Thyroid gland (tissue), 4 donors: ENCODE measurements at regions not wholly inside any gene's neighbourhood (a gene's known extent, or its start where the extent isn't known, plus 50 kb on each side); places are given as distances from the start of the nearest gene placed in this dataset.

Experiments used
- DNase-seq, 2 donors: peaks; one replicate each; pipeline ENCODE4 v3.0.0-alpha.2; 2019
- H3K27ac ChIP-seq, 3 donors: fragments of 200-600 bp; sonication (generic); 1 replicate in 2 of 3; 2 replicates in 1 of 3; pipeline ENCODE4 v1.5.1; 2016 to 2019; ENCODE audit warnings: mild to moderate bottlenecking in 1 of 3, moderate library complexity in 1 of 3
- H3K27me3 ChIP-seq: fragments of 200-600 bp; sonication (generic); one replicate; pipeline ENCODE4 v1.5.1; 2019
- H3K36me3 ChIP-seq, 2 donors: fragments of 200-600 bp; sonication (generic); one replicate each; pipeline ENCODE4 v1.5.1; 2016 to 2019
- H3K4me1 ChIP-seq, 2 donors: fragments of 200-600 bp; sonication (generic); one replicate each; pipeline ENCODE4 v1.5.1; 2017 to 2019
- H3K4me3 ChIP-seq, 3 donors: fragments of 200-600 bp; sonication (generic); replicated peaks in 1 of 3; 1 replicate in 2 of 3; 2 replicates in 1 of 3; pipeline ENCODE4 v1.5.1; 2016; ENCODE audit warnings: mild to moderate bottlenecking in 1 of 3
- H3K9me3 ChIP-seq: fragments of 200-600 bp; sonication (generic); one replicate; pipeline ENCODE4 v1.5.1; 2017
- CTCF ChIP-seq, 6 experiments: fragments of 200-600 bp in 3 of 6; fragments of 450-650 bp in 3 of 6; sonication (generic) in 3 of 6; IDR thresholded peaks; one replicate each; pipeline ENCODE4 v1.5.1; 2016 to 2019; ENCODE audit warnings: antibody characterized with exemption in 6 of 6, mild to moderate bottlenecking in 2 of 6, inconsistent platforms in 1 of 6, moderate library complexity in 1 of 6
- POLR2A ChIP-seq, 2 donors: fragments of 450-650 bp; IDR thresholded peaks; one replicate each; pipeline ENCODE4 v1.6.1; 2017; ENCODE audit warnings: antibody characterized with exemption in 2 of 2, mild to moderate bottlenecking in 2 of 2, moderate library complexity in 1 of 2
- WGBS, 2 donors: methylation state at CpG; one replicate each; pipeline ENCODE4 v1.1.5; 2017; 5-methylcytosine and 5-hydroxymethylcytosine counted together
- intact Hi-C: fragments of 100-400 bp; cut with DNase I; formaldehyde crosslinking; loops from one replicate; pipeline ENCODE4 v1.15.1; 2023

GRCh38 chr7:118055647-118056046, 128.3 kb upstream of the LSM8 start:
- Histone ChIP-seq H3K9me3 (no peaks in the 10 kb centered on the region), H3K27ac (no peak overlapping the region), H3K4me3 (no peak overlapping the region), H3K27me3 (no peaks in the 10 kb centered on the region), H3K36me3 (no peaks in the 10 kb centered on the region), H3K4me1 (no peaks in the 10 kb centered on the region)
- 81 to 94% methylated on average over 3 of the region's 3 CpGs for WGBS, 2 donors
- intact Hi-C loops, result no loop called here
- TF ChIP-seq POLR2A (IDR thresholded peaks at IDR 0.05) (no peak), CTCF (IDR thresholded peaks at IDR 0.05) (no peak)
- DNase-seq, result no peak

- intact Hi-C loops, result no loop called here
- Histone ChIP-seq H3K4me1 (no peaks in the 10 kb centered on the region), H3K27me3 (no peaks in the 10 kb centered on the region), H3K36me3 (no peaks in the 10 kb centered on the region), H3K9me3 (no peaks in the 10 kb centered on the region), H3K4me3 (no peak overlapping the region), H3K27ac (no peak overlapping the region)
- TF ChIP-seq POLR2A (IDR thresholded peaks at IDR 0.05), result no peak
- no peak for TF ChIP-seq CTCF (IDR thresholded peaks at IDR 0.05)
- 94% methylated on average over 5 of the region's 5 CpGs for WGBS, 2 donors
- no peak for DNase-seq
Measured at GRCh38 chr7:118057404-118057803, 126.6 kb upstream of the LSM8 start.

- TF ChIP-seq POLR2A (IDR thresholded peaks at IDR 0.05) (no peak), CTCF (IDR thresholded peaks at IDR 0.05) (no peak)
- Histone ChIP-seq H3K36me3 (no peaks in the 10 kb centered on the region), H3K4me3 (no peak overlapping the region), H3K27ac (no peak overlapping the region), H3K9me3 (no peaks in the 10 kb centered on the region), H3K4me1 (no peaks in the 10 kb centered on the region), H3K27me3 (no peaks in the 10 kb centered on the region)
- intact Hi-C loops, result no loop called here
- 72 to 84% methylated on average over 2 of the region's 2 CpGs for WGBS, 2 donors
- DNase-seq, result no peak
Measured at GRCh38 chr7:118059209-118059608, 124.8 kb upstream of the LSM8 start.

GRCh38 chr7:118060692-118061091, 123.3 kb upstream of the LSM8 start:
- no peaks in the 10 kb centered on the region for H3K27me3 ChIP-seq
- intact Hi-C loops, result no loop called here
- no peaks in the 10 kb centered on the region for H3K36me3 ChIP-seq
- TF ChIP-seq POLR2A (IDR thresholded peaks at IDR 0.05) (no peak), CTCF (IDR thresholded peaks at IDR 0.05) (no peak)
- H3K9me3 ChIP-seq, result no peaks in the 10 kb centered on the region
- no peak overlapping the region for H3K4me3 ChIP-seq
- H3K27ac ChIP-seq, result no peak overlapping the region
- WGBS, 2 donors, result 53 to 61% methylated on average over 1 of the region's 1 CpG
- no peaks in the 10 kb centered on the region for H3K4me1 ChIP-seq
- DNase-seq, result no peak

GRCh38 chr7:118061386-118061785, 122.6 kb upstream of the LSM8 start:
- H3K4me3 ChIP-seq, result no peak overlapping the region
- H3K36me3 ChIP-seq, result no peaks in the 10 kb centered on the region
- no peak overlapping the region for H3K27ac ChIP-seq
- no peaks in the 10 kb centered on the region for H3K27me3 ChIP-seq
- no peaks in the 10 kb centered on the region for H3K9me3 ChIP-seq
- no peak for DNase-seq
- 79 to 80% methylated on average over 6 of the region's 6 CpGs for whole genome bisulfite sequencing, 2 donors
- intact Hi-C loops, result no loop called here
- no peaks in the 10 kb centered on the region for H3K4me1 ChIP-seq
- no peak for TF ChIP-seq CTCF (IDR thresholded peaks at IDR 0.05)
- TF ChIP-seq POLR2A (IDR thresholded peaks at IDR 0.05), result no peak
